MCF 10A (cell line): ENCODE measurements at regions not wholly inside any gene's neighbourhood (a gene's known extent, or its start where the extent isn't known, plus 50 kb on each side); places are given as distances from the start of the nearest gene placed in this dataset.

Source experiments
- BruUV-seq: library from RNA; stranded (reverse); fragments of 400-500 nt; replicated peaks from 2 replicates; lab custom pipeline; 2021; lab: Mats Ljungman, UMichigan
- CTCF ChIA-PET: fragments of 300-600 bp; sonication (Branson Sonifier 250); formaldehyde crosslinking; extraction: SDS; loops from one replicate; lab custom pipeline; 2021; ENCODE audit warnings: antibody characterized with exemption, inconsistent platforms; lab: Yijun Ruan, JAX
- POLR2A ChIA-PET: fragments of 300-600, 350-650 bp; sonication (Branson Sonifier 250); formaldehyde crosslinking; extraction: SDS; loops from one replicate; lab custom pipeline; 2020; ENCODE audit warnings: antibody characterized with exemption, inconsistent platforms; lab: Yijun Ruan, JAX
- DNase-seq: peaks from one replicate; pipeline ENCODE4 v3.0.0-alpha.2; 2018; ENCODE audit not compliant: unreplicated experiment
- H3K27ac Mint-ChIP-seq: one replicate; pipeline ENCODE4 v1.8.0; 2022; ENCODE audit warnings: mild to moderate bottlenecking, low read depth, mixed read lengths; ENCODE audit not compliant: unreplicated experiment
- H3K27me3 Mint-ChIP-seq: one replicate; pipeline ENCODE4 v1.8.0; 2022; ENCODE audit warnings: mixed read lengths; ENCODE audit not compliant: insufficient read depth, unreplicated experiment
- H3K36me3 Mint-ChIP-seq: one replicate; pipeline ENCODE4 v1.8.0; 2022; ENCODE audit warnings: mild to moderate bottlenecking, moderate library complexity, mixed read lengths; ENCODE audit not compliant: insufficient read depth, unreplicated experiment
- H3K4me1 Mint-ChIP-seq: one replicate; pipeline ENCODE4 v1.8.0; 2022; ENCODE audit warnings: mixed read lengths; ENCODE audit not compliant: insufficient read depth, unreplicated experiment
- H3K4me3 Mint-ChIP-seq: one replicate; pipeline ENCODE4 v1.8.0; 2022; ENCODE audit warnings: mild to moderate bottlenecking, moderate library complexity, mixed read lengths; ENCODE audit not compliant: unreplicated experiment
- H3K9me3 Mint-ChIP-seq: one replicate; pipeline ENCODE4 v1.8.0; 2022; ENCODE audit warnings: mixed read lengths; ENCODE audit not compliant: unreplicated experiment
- CTCF ChIP-seq: fragments of 200-600 bp; IDR thresholded peaks from one replicate; pipeline ENCODE4 v1.8.0; 2022; ENCODE audit warnings: antibody characterized with exemption, mild to moderate bottlenecking; ENCODE audit not compliant: unreplicated experiment
- intact Hi-C: fragments of 100-400 bp; cut with micrococcal nuclease; formaldehyde crosslinking; loops from 2 replicates; pipeline ENCODE4 v1.14.1; 2022

GRCh38 chr6:907928-908327 is 215.0 kb upstream of the EXOC2 start:
- CTCF ChIA-PET: interaction anchor here (2.6 kb wide), 1 partner anchor 428 kb away, joined by 10 read pairs; no protein-coding TSS in a partner anchor
- no peak for DNase-seq
- Mint-ChIP-seq H3K36me3 (no peaks in the 10 kb centered on the region), H3K9me3 (no peaks in the 10 kb centered on the region), H3K4me3 (no peak overlapping the region), H3K4me1 (peaks cover 5% of the 10 kb centered on the region), H3K27me3 (peaks cover 23% of the 10 kb centered on the region), H3K27ac (no peak overlapping the region)
- POLR2A ChIA-PET: interaction anchor here (1.5 kb wide), 1 partner anchor 404 kb away, joined by 4 read pairs; the partner anchor contains the start of gene FOXQ1
- no TSS peak for BruUV-seq
- intact Hi-C loops: no loop called here
- TF ChIP-seq CTCF: no peak

GRCh38 chr6:906920-907319 is 214.0 kb upstream of the EXOC2 start:
- no peak overlapping the region for H3K27ac Mint-ChIP-seq
- no peaks in the 10 kb centered on the region for H3K9me3 Mint-ChIP-seq
- DNase-seq: no peak
- no peaks in the 10 kb centered on the region for H3K36me3 Mint-ChIP-seq
- no TSS peak for BruUV-seq
- TF ChIP-seq CTCF: no peak
- intact Hi-C loops: no loop called here
- ChIA-PET CTCF (no interaction called here), POLR2A (interaction anchor here (1.5 kb wide), 1 partner anchor 405 kb away, joined by 4 read pairs; the partner anchor contains the start of gene FOXQ1)
- H3K27me3 Mint-ChIP-seq: peaks cover 23% of the 10 kb centered on the region
- peaks cover 5% of the 10 kb centered on the region for H3K4me1 Mint-ChIP-seq
- no peak overlapping the region for H3K4me3 Mint-ChIP-seq

GRCh38 chr6:905556-905955 is 212.6 kb upstream of the EXOC2 start:
- ChIA-PET CTCF (no interaction called here), POLR2A (interaction anchor here (0.5 kb wide), 1 partner anchor 443 kb away, joined by 3 read pairs; no protein-coding TSS in a partner anchor)
- no peak for TF ChIP-seq CTCF
- H3K27ac Mint-ChIP-seq: no peak overlapping the region
- intact Hi-C loops: no loop called here
- DNase-seq: no peak
- no peak overlapping the region for H3K4me3 Mint-ChIP-seq
- H3K4me1 Mint-ChIP-seq: peaks cover 5% of the 10 kb centered on the region
- H3K36me3 Mint-ChIP-seq: no peaks in the 10 kb centered on the region
- no peaks in the 10 kb centered on the region for H3K9me3 Mint-ChIP-seq
- peaks cover 23% of the 10 kb centered on the region for H3K27me3 Mint-ChIP-seq
- BruUV-seq: no TSS peak

GRCh38 chr6:904994-905393 is 212.1 kb upstream of the EXOC2 start:
- intact Hi-C loops: no loop called here
- H3K36me3 Mint-ChIP-seq: no peaks in the 10 kb centered on the region
- CTCF ChIA-PET: no interaction called here
- TF ChIP-seq CTCF: no peak
- no peak for DNase-seq
- no peak overlapping the region for H3K27ac Mint-ChIP-seq
- no peaks in the 10 kb centered on the region for H3K9me3 Mint-ChIP-seq
- peaks cover 23% of the 10 kb centered on the region for H3K27me3 Mint-ChIP-seq
- peaks cover 5% of the 10 kb centered on the region for H3K4me1 Mint-ChIP-seq
- POLR2A ChIA-PET: interaction anchor here (0.5 kb wide), 1 partner anchor 442 kb away, joined by 3 read pairs; no protein-coding TSS in a partner anchor
- H3K4me3 Mint-ChIP-seq: no peak overlapping the region
- no TSS peak for BruUV-seq
